CD4-positive, alpha-beta memory T cell (primary cell): ENCODE measurements at regions not wholly inside any gene's neighbourhood (a gene's known extent, or its start where the extent isn't known, plus 50 kb on each side); places are given as distances from the start of the nearest gene placed in this dataset.

Experiments
- CTCF ChIA-PET: fragments of 350-600 bp; sonication (Branson Sonifier 250); formaldehyde crosslinking; loops from one replicate; lab custom pipeline; 2021; ENCODE audit warnings: inconsistent platforms; ENCODE audit not compliant: partially characterized antibody; lab: Charles Lee
- POLR2A ChIA-PET: fragments of 350-600 bp; sonication (Branson Sonifier 250); formaldehyde crosslinking; loops from one replicate; lab custom pipeline; 2021; ENCODE audit not compliant: partially characterized antibody; lab: Charles Lee
- DNase-seq, 5 donors: peaks; one replicate each; pipeline versions ENCODE4 v3.0.0 to v3.0.0-alpha.2; 2020 to 2022; ENCODE audit warnings: mixed read lengths in 1 of 5
- H3K27ac ChIP-seq: one replicate; pipeline ENCODE4 v1.7.0; 2013; ENCODE audit warnings: low read depth, low read length
- H3K27me3 ChIP-seq: 2 replicates; pipeline ENCODE4 v1.7.0; 2013; ENCODE audit warnings: mild to moderate bottlenecking, low read length, moderate library complexity; ENCODE audit not compliant: insufficient read depth
- H3K36me3 ChIP-seq: 2 replicates; pipeline ENCODE4 v1.7.0; 2013; ENCODE audit warnings: mild to moderate bottlenecking, low read length, moderate library complexity; ENCODE audit not compliant: insufficient read depth
- H3K4me1 ChIP-seq: 2 replicates; pipeline ENCODE4 v1.7.0; 2013; ENCODE audit warnings: mild to moderate bottlenecking, low read length, moderate library complexity; ENCODE audit not compliant: insufficient read depth
- H3K4me3 ChIP-seq, 2 donors: one replicate each; pipeline ENCODE4 v1.7.0; 2013; ENCODE audit warnings: low read length in 2 of 2, mild to moderate bottlenecking in 1 of 2
- H3K9me3 ChIP-seq, 2 donors: one replicate each; pipeline ENCODE4 v1.7.0; 2013; ENCODE audit warnings: low read length in 2 of 2, control low read depth in 1 of 2; ENCODE audit not compliant: control insufficient read depth in 1 of 2
- H3K27ac Mint-ChIP-seq, 7 donors: one replicate each; pipeline ENCODE4 v1.8.0; 2020 to 2021; ENCODE audit warnings: mixed read lengths in 7 of 7, mild to moderate bottlenecking in 6 of 7, inconsistent platforms in 3 of 7, moderate library complexity in 3 of 7
- H3K27me3 Mint-ChIP-seq, 2 donors: one replicate each; pipeline ENCODE4 v1.8.0; 2020 to 2021; ENCODE audit warnings: mixed read lengths in 2 of 2
- H3K36me3 Mint-ChIP-seq, 2 donors: one replicate each; pipeline ENCODE4 v1.8.0; 2020 to 2021; ENCODE audit warnings: mixed read lengths in 2 of 2, inconsistent platforms in 1 of 2, mild to moderate bottlenecking in 1 of 2
- H3K4me1 Mint-ChIP-seq, 4 donors: one replicate each; pipeline ENCODE4 v1.8.0; 2020 to 2021; ENCODE audit warnings: mixed read lengths in 4 of 4, mild to moderate bottlenecking in 1 of 4
- H3K4me3 Mint-ChIP-seq, 8 donors: one replicate each; pipeline ENCODE4 v1.8.0; 2020 to 2021; ENCODE audit warnings: mixed read lengths in 8 of 8, mild to moderate bottlenecking in 7 of 8, moderate library complexity in 6 of 8, inconsistent platforms in 3 of 8
- H3K9me3 Mint-ChIP-seq, 8 donors: one replicate each; pipeline ENCODE4 v1.8.0; 2020 to 2021; ENCODE audit warnings: mixed read lengths in 8 of 8, mild to moderate bottlenecking in 5 of 8, inconsistent platforms in 3 of 8, moderate library complexity in 1 of 8
- intact Hi-C: fragments of 100-400 bp; cut with micrococcal nuclease; formaldehyde crosslinking; loops from one replicate; pipeline ENCODE4 v1.15.1; 2023

GRCh38 chr13:39803156-39803555, 147.7 kb downstream of the COG6 start:
- H3K27me3 ChIP-seq = no peaks in the 10 kb centered on the region
- no peak for DNase-seq
- H3K4me1 Mint-ChIP-seq = peaks cover 0 to 4% (median under 1%) of the 10 kb centered on the region in 4 donors
- no peaks in the 10 kb centered on the region for H3K36me3 ChIP-seq
- H3K27me3 Mint-ChIP-seq = peaks cover 0 to 2% of the 10 kb centered on the region in 2 donors
- H3K4me3 ChIP-seq = no peak overlapping the region
- H3K27ac Mint-ChIP-seq = no peak overlapping the region
- POLR2A ChIA-PET = no interaction called here
- no peak overlapping the region for H3K27ac ChIP-seq
- peaks cover 0 to 20% (median 12%) of the 10 kb centered on the region in 8 donors for H3K9me3 Mint-ChIP-seq
- intact Hi-C loops = no loop called here
- H3K9me3 ChIP-seq = no peaks in the 10 kb centered on the region
- no peak overlapping the region for H3K4me3 Mint-ChIP-seq
- no peaks in the 10 kb centered on the region for H3K4me1 ChIP-seq
- H3K36me3 Mint-ChIP-seq = no peaks in the 10 kb centered on the region
- CTCF ChIA-PET = no interaction called here

- Mint-ChIP-seq H3K27ac (no peak overlapping the region), H3K36me3 (no peaks in the 10 kb centered on the region), H3K4me3 (no peak overlapping the region), H3K27me3 (peaks cover 0 to 2% of the 10 kb centered on the region in 2 donors), H3K9me3 (peaks cover 0 to 20% (median 12%) of the 10 kb centered on the region in 8 donors), H3K4me1 (peaks cover 0 to 4% (median under 1%) of the 10 kb centered on the region in 4 donors)
- Histone ChIP-seq H3K4me3 (no peak overlapping the region), H3K36me3 (no peaks in the 10 kb centered on the region), H3K27me3 (no peaks in the 10 kb centered on the region), H3K27ac (no peak overlapping the region), H3K9me3 (no peaks in the 10 kb centered on the region), H3K4me1 (no peaks in the 10 kb centered on the region)
- intact Hi-C loops = no loop called here
- DNase-seq = no peak
- ChIA-PET POLR2A (no interaction called here), CTCF (no interaction called here)
These were observed 148.4 kb downstream of the COG6 start for GRCh38 chr13:39803851-39804250.

- H3K27ac ChIP-seq = no peak overlapping the region
- peaks cover 0 to 4% (median under 1%) of the 10 kb centered on the region in 4 donors for H3K4me1 Mint-ChIP-seq
- intact Hi-C loops = no loop called here
- no peaks in the 10 kb centered on the region for H3K36me3 ChIP-seq
- no peaks in the 10 kb centered on the region for H3K36me3 Mint-ChIP-seq
- DNase-seq = no peak
- peaks cover 0 to 20% (median 12%) of the 10 kb centered on the region in 8 donors for H3K9me3 Mint-ChIP-seq
- POLR2A ChIA-PET = no interaction called here
- H3K9me3 ChIP-seq = no peaks in the 10 kb centered on the region
- H3K27me3 ChIP-seq = no peaks in the 10 kb centered on the region
- no peak overlapping the region for H3K27ac Mint-ChIP-seq
- H3K4me3 Mint-ChIP-seq = no peak overlapping the region
- H3K4me3 ChIP-seq = no peak overlapping the region
- H3K27me3 Mint-ChIP-seq = peaks cover 0 to 2% of the 10 kb centered on the region in 2 donors
- no peaks in the 10 kb centered on the region for H3K4me1 ChIP-seq
- CTCF ChIA-PET = no interaction called here
These were observed 149.1 kb downstream of the COG6 start for GRCh38 chr13:39804332-39805210.

- peaks cover 0 to 2% of the 10 kb centered on the region in 2 donors for H3K27me3 Mint-ChIP-seq
These were observed 154.0 kb downstream of the COG6 start for GRCh38 chr13:39809466-39809865.

GRCh38 chr13:39810091-39810877, 154.8 kb downstream of the COG6 start:
- Histone ChIP-seq H3K4me3 (no peak overlapping the region), H3K9me3 (no peaks in the 10 kb centered on the region), H3K36me3 (no peaks in the 10 kb centered on the region), H3K27me3 (no peaks in the 10 kb centered on the region), H3K4me1 (no peaks in the 10 kb centered on the region), H3K27ac (no peak overlapping the region)
- peak overlapping the region in 1 of 7 donors; percentile 23 for H3K27ac Mint-ChIP-seq
- no peak for DNase-seq
- H3K4me1 Mint-ChIP-seq = no peaks in the 10 kb centered on the region
- intact Hi-C loops = no loop called here
- H3K4me3 Mint-ChIP-seq = no peak overlapping the region
- CTCF ChIA-PET = interaction anchor here (3.6 kb wide), 1 partner anchor 9 kb away, joined by 8 read pairs; no protein-coding TSS in a partner anchor
- POLR2A ChIA-PET = no interaction called here
- H3K27me3 Mint-ChIP-seq = peaks cover 0 to 2% of the 10 kb centered on the region in 2 donors
- no peaks in the 10 kb centered on the region for H3K36me3 Mint-ChIP-seq
- peaks cover 0 to 2% (median 0%) of the 10 kb centered on the region in 8 donors for H3K9me3 Mint-ChIP-seq

More at GRCh38 chr13:39809466-39809865, 154.0 kb downstream of the COG6 start:
- Mint-ChIP-seq H3K36me3 (no peaks in the 10 kb centered on the region), H3K27ac (no peak overlapping the region), H3K4me3 (no peak overlapping the region), H3K4me1 (peaks cover 0 to under 1% (median 0%) of the 10 kb centered on the region in 4 donors), H3K9me3 (peaks cover 0 to 2% (median 0%) of the 10 kb centered on the region in 8 donors)
- no peak for DNase-seq
- Histone ChIP-seq H3K36me3 (no peaks in the 10 kb centered on the region), H3K27me3 (no peaks in the 10 kb centered on the region), H3K4me1 (no peaks in the 10 kb centered on the region), H3K4me3 (no peak overlapping the region), H3K27ac (no peak overlapping the region), H3K9me3 (no peaks in the 10 kb centered on the region)
- intact Hi-C loops = no loop called here
- ChIA-PET POLR2A (interaction anchor here (0.6 kb wide), 1 partner anchor 12 kb away, joined by 3 read pairs; no protein-coding TSS in a partner anchor), CTCF (no interaction called here)

GRCh38 chr13:39811051-39811450, 155.6 kb downstream of the COG6 start:
- intact Hi-C loops = no loop called here
- peaks cover 0 to 2% (median 0%) of the 10 kb centered on the region in 8 donors for H3K9me3 Mint-ChIP-seq
- Histone ChIP-seq H3K4me3 (no peak overlapping the region), H3K27me3 (no peaks in the 10 kb centered on the region), H3K27ac (no peak overlapping the region), H3K4me1 (no peaks in the 10 kb centered on the region), H3K36me3 (no peaks in the 10 kb centered on the region), H3K9me3 (no peaks in the 10 kb centered on the region)
- no peaks in the 10 kb centered on the region for H3K4me1 Mint-ChIP-seq
- H3K36me3 Mint-ChIP-seq = no peaks in the 10 kb centered on the region
- DNase-seq = no peak
- ChIA-PET POLR2A (no interaction called here), CTCF (interaction anchor here (3.6 kb wide), 1 partner anchor 10 kb away, joined by 8 read pairs; no protein-coding TSS in a partner anchor)
- peaks cover 0 to 2% of the 10 kb centered on the region in 2 donors for H3K27me3 Mint-ChIP-seq
- no peak overlapping the region for H3K27ac Mint-ChIP-seq
- no peak overlapping the region for H3K4me3 Mint-ChIP-seq

GRCh38 chr13:39811696-39812095, 156.2 kb downstream of the COG6 start:
- H3K27me3 ChIP-seq = no peaks in the 10 kb centered on the region
- Mint-ChIP-seq H3K9me3 (peaks cover 0 to 2% (median 0%) of the 10 kb centered on the region in 8 donors), H3K27me3 (peaks cover 0 to 2% of the 10 kb centered on the region in 2 donors), H3K4me3 (no peak overlapping the region), H3K36me3 (no peaks in the 10 kb centered on the region), H3K27ac (no peak overlapping the region), H3K4me1 (no peaks in the 10 kb centered on the region)
- H3K9me3 ChIP-seq = no peaks in the 10 kb centered on the region
- intact Hi-C loops = no loop called here
- no peak overlapping the region for H3K4me3 ChIP-seq
- H3K4me1 ChIP-seq = no peaks in the 10 kb centered on the region
- ChIA-PET CTCF (interaction anchor here (3.6 kb wide), 1 partner anchor 11 kb away, joined by 8 read pairs; no protein-coding TSS in a partner anchor), POLR2A (no interaction called here)
- no peaks in the 10 kb centered on the region for H3K36me3 ChIP-seq
- no peak overlapping the region for H3K27ac ChIP-seq
- no peak for DNase-seq
